Peyer's patch (tissue), 4 donors: ENCODE measurements at regions not wholly inside any gene's neighbourhood (a gene's known extent, or its start where the extent isn't known, plus 50 kb on each side); places are given as distances from the start of the nearest gene placed in this dataset.

ENCODE experiments used
- CTCF ChIP-seq, 6 experiments: fragments of 450-650 bp in 4 of 6; fragments of 200-600 bp in 2 of 6; sonication (generic) in 1 of 6; IDR thresholded peaks; one replicate each; pipeline ENCODE4 v1.5.1; 2017 to 2019; ENCODE audit warnings: antibody characterized with exemption in 6 of 6, mild to moderate bottlenecking in 3 of 6, moderate library complexity in 1 of 6
- POLR2A ChIP-seq, 2 donors: fragments of 450-650 bp; IDR thresholded peaks; one replicate each; pipeline ENCODE4 v1.5.1; 2017; ENCODE audit warnings: antibody characterized with exemption in 2 of 2, mild to moderate bottlenecking in 2 of 2, moderate library complexity in 2 of 2

- TF ChIP-seq CTCF (IDR thresholded peaks at IDR 0.05) (no peak), POLR2A (IDR thresholded peaks at IDR 0.05) (no peak)
These were observed 193.5 kb downstream of the SEC23IP start for GRCh38 chr10:120086066-120086465.
